Embryonic facial prominence (tissue), 1 donor: ENCODE measurements at regions not wholly inside any gene's neighbourhood (a gene's known extent, or its start where the extent isn't known, plus 50 kb on each side); places are given as distances from the start of the nearest gene placed in this dataset.
"Not testable (repeated sequence)": the region's sequence is repeated elsewhere in the genome, so short reads cannot be mapped to it uniquely, and the experiment has no call there.

Source experiments
- DNase-seq: peaks from one replicate; pipeline ENCODE4 v3.0.0-alpha.2; 2016; ENCODE audit errors: extremely low spot score

DNA sequence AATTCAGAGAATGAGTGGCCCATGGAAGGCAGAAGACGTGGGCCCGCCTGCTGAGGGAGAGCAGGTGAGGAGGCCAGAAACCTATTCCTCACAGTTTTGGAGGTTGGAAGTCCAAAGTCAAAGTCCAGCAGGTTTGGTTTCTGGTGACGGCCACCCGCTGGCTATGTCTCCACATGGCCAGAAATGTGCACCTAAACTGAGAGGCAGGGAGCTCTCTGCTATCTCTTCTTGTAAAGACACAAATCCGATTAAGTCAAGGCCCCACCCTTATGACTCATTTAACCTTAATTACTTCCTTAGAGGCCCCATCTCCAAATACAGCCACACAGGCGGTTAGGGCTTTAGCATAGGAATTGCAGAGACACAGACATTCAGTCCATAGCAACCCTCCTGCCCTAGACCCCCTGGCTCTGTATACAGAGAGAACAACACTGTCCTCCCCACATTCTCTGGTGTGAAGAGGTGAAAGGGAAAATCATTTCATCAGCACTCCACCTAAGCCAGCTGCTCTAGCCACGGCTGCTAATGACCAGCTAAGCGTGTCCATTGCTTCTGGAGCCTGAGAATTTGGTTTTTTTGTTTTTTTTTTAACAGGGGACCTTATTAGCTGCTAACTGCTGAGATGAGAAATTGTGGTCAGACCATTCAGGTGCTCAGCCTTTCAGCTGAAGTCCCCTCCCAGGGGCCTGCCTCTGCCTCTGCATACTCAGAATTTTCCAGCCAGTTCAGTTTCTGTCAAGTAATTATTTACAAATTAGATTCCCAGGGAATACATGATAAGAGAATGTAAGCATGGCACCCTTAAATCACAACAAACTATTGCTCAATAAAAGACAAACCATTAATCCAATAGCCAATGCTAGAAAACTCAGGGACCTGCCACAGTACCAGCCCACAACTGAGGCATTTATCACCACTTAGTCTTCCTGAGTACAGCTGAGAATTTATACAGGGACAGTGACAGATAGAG is 368.7 kb upstream of the ID2 start:
- no peak for DNase-seq

- no peak for DNase-seq
Measured at GRCh38 chr2:8314063-8314462, 367.8 kb upstream of the ID2 start.

DNA sequence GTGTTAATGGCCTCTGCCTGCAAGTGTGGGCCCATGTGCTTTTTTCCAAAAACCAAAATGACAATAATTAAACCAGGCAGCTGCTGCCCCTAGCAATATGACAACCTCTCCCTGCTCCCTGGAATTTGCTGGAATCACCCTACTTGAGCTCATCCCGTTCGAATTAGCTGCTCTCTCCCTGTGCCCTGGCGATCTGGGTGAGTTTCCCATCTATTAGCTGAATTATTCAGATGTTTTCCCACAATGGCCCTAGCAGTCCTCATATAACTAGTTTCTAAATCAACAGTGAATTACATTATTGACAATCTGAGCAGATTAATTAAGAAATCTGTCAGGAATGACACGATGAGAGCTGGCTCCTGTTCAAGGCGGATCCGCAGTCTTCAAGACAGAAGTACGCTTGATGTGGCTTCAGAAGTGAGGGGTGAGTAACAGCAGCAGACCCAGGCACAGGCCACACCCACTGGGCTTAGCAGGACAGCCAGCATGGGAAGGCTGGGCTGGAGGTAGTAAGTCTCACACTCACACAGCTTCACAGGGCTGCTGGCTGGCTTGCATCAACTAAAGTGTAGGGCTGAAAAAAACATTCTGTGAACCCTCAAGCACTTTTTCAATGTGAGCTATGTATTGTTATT is 366.2 kb upstream of the ID2 start:
- DNase-seq = no peak

DNA sequence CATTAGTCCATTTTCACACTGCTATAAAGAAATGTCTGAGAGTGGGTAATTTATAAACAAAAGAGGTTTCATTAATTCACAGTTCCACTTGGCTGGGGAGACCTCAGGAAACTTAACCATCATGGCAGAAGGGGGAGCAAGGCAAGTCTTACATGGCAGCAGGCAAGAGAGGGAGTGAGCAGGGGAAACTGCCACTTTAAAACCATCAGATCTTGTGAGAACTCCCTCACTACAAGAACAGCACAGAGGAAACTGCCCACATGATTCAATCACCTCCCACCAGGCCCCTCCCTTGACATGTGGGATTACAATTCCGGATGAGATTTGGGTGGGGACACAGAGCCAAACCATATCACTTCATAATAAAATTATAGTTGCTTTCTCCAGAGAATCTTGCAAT is 365.5 kb upstream of the ID2 start:
- no peak for DNase-seq

GRCh38 chr2:8317418-8317817 is 364.4 kb upstream of the ID2 start:
- DNase-seq = no peak

GRCh38 chr2:8319219-8319618 is 362.6 kb upstream of the ID2 start:
- no peak for DNase-seq

GRCh38 chr2:8320311-8321066 is 361.4 kb upstream of the ID2 start:
- DNase-seq = no peak

- DNase-seq = no peak
Measured at GRCh38 chr2:8322634-8323033, 359.2 kb upstream of the ID2 start.

DNA sequence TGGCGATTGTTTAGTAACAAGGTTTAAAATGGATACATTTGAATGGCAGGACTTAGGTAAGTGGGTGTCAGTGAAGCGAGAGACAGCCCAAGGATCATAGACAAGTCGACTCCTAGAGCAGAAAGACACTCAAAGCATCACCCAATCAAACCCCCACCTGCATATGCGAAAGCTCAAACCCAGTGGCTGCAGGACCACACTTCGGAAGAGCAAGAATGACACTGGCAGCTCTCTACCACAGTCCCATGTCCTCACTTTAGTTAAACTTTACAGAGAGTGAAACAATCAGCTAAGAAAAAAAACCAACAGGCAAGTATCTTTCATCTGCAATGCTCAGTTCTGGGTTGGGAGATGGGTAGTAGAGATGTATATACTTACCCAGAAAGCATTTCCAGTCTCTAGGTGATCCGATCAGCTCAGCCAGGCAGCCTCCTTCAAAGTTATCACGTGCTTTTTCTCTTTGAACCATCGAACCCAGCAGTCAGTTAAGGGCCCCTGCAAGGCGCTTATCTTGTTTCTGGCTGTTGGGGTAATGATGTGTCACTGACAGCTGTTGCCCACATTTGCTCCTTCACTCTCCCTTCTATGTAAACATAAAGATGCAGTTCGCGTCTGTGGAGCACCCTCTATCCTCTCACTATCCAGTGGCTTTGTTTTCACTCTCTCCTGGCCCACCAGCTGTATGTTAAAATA is 357.5 kb upstream of the ID2 start:
- no peak for DNase-seq

DNA sequence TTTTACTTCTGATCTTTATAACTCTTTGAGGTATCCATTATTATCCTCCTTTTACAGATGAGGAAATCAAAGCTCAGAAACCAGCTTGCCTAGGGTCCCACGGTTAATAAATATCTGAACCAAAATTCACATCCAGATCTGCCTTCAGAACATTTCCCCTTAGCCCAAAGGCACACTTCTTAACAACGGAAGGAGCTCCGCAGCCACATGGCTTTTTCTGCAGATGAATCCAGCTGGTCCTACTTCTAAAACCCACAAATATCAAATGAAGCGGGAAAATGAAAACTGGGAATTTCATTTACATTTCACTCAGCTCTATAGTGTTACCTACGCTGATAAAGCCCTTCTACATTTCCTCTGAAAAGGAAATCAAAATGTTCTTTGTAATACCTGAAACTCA is 357.0 kb upstream of the ID2 start:
- no peak for DNase-seq

- no peak for DNase-seq
Measured at GRCh38 chr2:8327371-8328100, 354.3 kb upstream of the ID2 start.

DNA sequence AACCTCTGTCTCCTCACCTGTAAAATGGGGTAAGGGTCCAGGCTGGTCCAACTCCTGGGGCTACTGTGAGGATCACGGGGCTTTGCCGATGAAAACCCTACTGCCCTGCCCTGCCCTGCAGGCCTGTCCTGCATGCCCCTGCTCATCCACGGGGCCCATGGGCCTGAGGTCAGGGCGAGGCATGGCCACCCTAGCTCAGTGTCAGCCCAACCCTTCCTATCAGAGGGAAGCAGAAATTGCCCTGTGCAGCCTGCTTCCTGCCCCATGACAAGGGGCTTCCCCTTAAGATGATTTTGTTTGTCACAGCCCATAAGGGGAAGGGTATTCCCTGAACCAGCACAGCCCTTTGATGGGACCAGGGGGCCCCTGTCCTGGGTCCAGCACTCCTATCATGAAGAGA is 353.6 kb upstream of the ID2 start:
- DNase-seq = no peak

DNA sequence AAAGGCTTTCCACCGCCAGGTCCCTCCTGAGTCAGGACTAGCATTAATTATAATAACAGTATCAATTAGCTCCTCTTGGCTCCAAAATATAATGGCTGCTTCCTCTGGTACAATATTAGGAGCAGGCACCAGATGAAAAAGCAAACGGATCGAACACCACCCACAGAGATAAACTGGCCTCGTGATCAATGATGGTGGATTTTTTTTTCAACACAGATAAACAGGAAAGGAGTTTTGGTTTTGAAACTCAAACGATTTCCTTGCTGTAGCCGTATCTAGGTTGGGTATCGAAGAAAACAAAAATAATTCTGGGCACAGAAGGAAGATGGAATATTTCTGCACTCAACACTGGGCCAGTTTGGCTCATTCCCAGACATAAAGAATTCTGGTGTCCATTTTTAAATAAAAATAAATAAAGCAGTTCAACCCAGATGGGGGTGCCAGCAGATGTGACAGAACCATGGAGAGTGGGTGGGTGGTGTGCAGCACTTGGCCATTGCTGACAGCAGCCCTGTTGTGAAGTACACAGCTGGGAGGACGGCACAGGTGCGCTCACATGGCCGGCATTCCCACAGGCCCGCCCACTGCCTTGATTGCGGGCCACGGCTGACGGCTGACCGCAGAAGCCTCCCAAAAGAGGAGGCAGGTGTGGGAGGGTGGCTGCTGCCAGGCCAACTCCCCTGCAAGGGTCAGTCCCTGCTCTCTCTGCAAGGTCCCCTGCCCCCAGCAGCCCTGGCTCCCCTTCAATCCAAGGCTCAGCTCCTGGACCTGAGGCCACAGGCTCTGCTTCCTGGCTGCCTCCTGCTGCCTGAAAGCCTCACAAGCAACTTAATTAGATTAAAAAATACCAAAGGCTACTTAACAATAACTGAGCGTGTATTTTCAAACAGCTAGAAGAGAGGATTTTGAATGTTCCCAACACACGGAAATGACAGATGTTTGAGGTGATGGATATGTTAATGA is 351.9 kb upstream of the ID2 start:
- DNase-seq = no peak

DNA sequence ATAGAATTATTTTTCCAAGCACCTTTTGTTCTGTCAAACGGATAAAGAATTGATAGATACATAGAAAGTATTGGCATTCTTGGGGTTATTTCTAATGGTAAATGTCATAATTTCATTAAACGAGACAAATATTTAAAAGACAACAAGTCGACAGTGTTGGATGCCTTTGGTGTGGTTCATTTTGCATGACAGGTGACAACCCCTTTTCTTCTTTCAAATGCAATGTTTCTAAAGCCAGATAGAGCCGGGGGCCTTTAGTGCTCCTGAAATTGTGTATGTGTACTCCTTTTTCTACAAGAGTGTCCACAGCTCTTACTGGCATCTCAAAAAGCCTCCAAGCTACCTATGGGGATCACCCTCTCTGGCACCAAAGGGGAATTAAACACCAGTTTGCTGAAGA is 350.8 kb upstream of the ID2 start:
- no peak for DNase-seq

GRCh38 chr2:8332646-8333045 is 349.2 kb upstream of the ID2 start:
- no peak for DNase-seq

- no peak for DNase-seq
Measured at GRCh38 chr2:8333177-8333831, 348.6 kb upstream of the ID2 start.

DNA sequence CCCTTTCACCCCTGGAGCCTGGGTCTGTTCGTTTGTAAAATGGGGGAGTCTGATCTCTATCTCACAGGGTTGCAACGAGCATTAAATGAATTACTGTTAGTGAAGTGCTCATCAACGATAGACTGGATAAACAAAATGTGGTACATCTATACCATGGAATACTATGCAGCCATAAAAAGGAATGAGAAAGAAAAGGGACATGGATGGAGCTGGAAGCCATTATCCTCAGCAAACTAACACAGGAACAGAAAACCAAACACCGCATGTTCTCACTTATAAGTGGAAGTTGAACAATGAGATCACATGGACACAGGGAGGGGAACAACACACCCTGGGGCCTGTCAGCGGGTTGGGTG is 348.0 kb upstream of the ID2 start:
- not testable (repeated sequence) for DNase-seq

DNA sequence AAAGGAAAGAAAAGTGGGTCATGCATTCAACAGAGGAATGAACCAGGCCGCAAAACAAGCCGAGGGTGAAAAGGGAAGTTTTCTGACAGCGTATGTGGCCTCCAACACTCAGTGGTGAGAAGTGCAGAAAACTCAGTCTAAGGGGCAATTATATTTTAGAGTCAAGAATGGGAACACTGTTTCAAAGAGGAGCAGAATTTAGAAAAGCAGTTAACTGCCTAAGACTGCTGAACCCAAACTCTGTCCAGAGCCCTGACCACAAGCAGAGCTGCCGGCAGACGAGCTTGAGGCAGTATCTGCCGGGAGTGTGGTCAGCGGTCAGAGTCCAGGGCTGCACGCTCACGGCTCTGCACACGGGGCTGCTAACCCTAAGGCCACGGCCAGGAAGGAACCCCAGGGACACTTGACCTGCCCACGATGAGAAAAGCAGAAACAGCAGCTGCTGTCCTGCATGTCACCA is 347.0 kb upstream of the ID2 start:
- no peak for DNase-seq

DNA sequence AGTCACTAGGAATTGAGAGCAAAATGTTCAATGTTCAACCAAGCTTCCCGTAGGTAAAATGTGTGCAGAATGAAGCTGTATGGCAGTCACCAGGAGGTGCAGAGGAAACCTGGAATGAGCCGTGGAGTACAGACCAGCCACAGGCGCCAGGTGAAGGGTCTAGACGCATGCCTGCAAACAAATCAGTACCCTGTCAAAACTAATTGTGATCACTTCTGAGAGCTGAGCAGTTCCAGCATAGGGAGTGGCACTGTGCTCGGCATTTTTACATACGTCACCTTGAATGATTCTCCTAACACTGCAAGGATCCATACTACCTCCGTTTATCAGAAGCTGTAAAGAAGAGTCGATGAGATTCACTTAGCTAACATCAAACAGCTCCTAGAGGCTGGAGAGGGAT is 346.1 kb upstream of the ID2 start:
- DNase-seq = no peak

- no peak for DNase-seq
Measured at GRCh38 chr2:8337321-8337720, 344.5 kb upstream of the ID2 start.
